Right kidney (tissue), 1 donor: ENCODE measurements at regions not wholly inside any gene's neighbourhood (a gene's known extent, or its start where the extent isn't known, plus 50 kb on each side); places are given as distances from the start of the nearest gene placed in this dataset.

Experiments
- DNase-seq: peaks from one replicate; pipeline ENCODE4 v3.0.0-alpha.2; 2016

DNA sequence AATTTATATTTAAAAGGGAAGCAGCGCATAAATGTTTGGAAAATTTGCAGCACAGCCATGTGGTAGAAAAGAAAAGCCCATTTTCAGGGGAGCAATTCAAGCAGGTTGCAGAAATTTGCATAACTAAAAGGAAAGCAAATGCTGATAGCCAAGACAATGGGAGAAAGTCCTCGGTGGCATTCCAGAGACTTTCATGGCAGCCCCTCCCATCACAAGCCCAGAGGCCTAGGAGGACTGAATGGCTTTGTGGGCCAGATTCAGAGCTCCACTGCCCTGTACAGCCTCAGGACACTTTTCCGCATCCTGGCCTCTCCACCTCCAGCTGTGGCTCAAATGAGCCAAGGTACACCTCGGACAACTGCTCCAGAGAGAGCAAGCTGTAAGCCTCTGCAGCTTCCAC, 462.9 kb downstream of the CDK5RAP2 start:
- DNase-seq, result no peak

DNA sequence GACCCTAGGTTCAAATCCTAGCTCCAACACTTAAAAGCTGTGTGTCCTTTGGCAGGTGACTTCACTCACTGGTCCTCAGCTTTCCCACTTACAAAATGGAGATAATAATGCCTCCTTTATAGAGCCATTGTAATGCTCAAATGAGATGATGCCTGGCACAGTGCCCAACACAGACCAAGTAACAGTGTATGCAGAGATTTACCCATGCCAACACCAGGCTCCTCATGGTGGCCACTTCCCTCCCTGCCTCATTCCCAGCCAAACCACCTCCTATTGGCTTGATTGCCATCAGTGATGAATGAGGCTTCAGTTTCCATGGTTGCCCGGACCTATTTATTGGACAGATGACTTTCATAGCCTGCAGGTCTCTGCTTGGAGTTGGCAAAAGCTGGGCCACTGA, 469.4 kb downstream of the CDK5RAP2 start:
- DNase-seq, result no peak

DNA sequence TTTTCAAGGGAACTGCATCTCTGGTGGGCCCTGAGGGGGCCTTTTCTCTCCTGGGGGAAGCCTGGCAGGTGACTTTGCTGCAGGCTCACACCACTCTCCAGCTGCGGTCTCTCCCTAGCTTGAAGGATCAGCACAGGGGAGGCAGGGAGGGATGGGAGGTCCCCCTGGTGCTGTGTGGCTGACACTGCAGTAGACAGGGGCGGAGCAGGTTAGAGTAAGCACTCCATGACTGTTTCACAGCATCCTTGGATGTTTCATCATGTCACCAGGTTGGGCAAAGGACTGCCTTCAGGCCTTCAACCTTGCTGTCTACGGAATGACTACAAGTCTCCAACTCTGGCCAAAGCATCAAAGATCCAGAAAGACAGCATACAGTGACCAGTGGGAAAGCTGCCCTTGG, 470.7 kb downstream of the CDK5RAP2 start:
- no peak for DNase-seq

DNA sequence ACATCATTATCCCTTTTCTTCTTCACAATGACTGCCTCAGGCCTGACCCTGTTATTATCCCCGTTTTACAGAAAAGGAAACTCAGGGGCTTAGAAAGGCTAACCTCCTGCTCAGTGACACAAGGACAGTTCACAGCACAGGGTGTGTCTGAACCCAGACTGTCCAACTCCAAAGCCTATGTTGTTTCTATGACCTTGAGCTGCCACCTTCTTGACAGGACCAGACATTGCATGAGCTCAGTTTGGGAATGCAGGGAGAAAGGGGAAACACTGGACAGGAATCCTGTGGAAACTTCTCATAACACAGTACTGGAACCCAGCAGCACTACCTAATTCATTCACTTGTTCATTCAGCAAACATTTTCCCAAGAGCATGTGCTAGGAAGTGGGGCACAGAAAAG, 472.8 kb downstream of the CDK5RAP2 start:
- DNase-seq, result no peak

- no peak for DNase-seq
Measured at GRCh38 chr9:120104771-120105170, 475.2 kb downstream of the CDK5RAP2 start.

GRCh38 chr9:120100595-120100994, 479.4 kb downstream of the CDK5RAP2 start:
- no peak for DNase-seq

DNA sequence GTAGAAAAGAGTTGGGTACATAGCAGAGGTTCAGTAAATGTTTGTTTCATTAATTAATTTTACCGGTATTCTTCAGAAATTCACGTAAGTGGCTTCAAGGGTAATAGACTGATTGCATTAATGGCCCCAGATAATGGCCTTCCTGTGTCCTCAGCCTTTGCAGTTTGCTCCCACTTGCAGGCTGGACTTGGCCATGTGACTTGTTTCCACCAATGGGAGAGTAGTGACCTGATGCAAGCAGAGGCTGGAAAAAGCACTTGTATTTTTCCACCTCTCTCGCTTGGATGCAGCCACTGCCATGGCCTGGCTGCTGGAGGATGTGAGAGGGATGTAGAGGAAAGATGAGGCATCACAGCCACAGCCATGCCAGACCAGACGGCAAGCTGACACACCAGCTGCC, 480.9 kb downstream of the CDK5RAP2 start:
- DNase-seq, result no peak

GRCh38 chr9:120098584-120098983, 481.4 kb downstream of the CDK5RAP2 start:
- no peak for DNase-seq

DNA sequence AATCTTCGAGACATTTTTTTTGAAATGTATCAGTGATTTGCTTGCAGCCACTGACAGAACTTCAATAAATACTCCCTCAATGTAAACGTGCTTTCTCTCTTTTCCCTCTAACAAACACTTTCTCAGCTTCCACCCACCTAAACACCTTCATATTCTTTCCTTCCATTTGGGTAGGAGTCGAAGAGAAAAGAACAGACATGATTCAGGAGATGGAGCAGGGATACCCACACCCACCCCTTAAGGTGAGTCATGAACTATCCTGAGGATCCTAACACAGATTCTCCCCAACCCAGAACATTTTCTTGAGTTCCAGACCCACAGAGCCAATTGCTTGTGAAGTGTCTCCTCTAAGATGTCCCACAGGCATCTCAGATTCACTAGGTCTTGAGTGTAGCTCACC, 488.8 kb downstream of the CDK5RAP2 start:
- no peak for DNase-seq

GRCh38 chr9:120080849-120081248, 499.1 kb downstream of the CDK5RAP2 start:
- DNase-seq, result no peak

GRCh38 chr9:120078112-120078511, 501.9 kb downstream of the CDK5RAP2 start:
- DNase-seq, result no peak

- DNase-seq, result no peak
Measured at GRCh38 chr9:120071760-120072159, 508.2 kb downstream of the CDK5RAP2 start.

GRCh38 chr9:120066315-120066714, 513.7 kb downstream of the CDK5RAP2 start:
- DNase-seq, result no peak

DNA sequence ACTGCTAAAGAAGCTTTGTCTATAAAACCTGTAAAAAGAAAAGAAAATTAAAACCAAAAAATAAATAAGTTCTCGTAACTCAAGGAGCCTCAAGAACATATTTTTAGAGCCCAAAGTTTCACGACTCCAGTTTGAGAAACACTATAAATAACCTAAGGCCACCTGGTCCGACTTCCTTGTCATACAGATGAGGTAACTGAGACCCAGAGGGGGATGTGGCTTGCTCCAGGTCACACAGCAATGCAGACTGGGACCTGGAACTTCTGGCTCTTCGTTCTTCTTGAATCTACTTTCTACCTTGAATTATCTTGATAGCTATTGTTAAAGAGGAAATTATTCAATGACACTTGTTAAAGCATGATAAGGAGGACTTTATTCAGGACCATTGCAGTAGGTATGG, 514.8 kb downstream of the CDK5RAP2 start:
- DNase-seq, result no peak

DNA sequence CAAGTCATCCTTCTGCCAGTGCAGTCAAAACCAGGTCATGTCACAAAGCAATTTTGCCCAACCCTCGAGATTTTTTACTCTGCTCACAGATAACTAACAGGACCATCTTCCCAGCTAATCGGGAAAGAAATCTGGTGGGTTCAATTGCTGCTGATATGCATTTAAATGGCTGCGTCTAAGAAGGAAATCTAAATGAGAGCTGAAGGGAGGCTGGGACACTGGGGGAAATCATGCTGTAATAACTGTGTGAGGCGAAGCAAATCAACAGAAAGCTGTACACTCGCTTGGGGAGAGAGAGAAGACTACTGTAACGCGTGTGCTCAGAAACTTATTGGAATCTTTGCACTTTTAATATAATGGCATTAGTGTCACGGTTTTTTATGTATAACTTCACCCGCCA, 535.0 kb downstream of the CDK5RAP2 start:
- no peak for DNase-seq

DNA sequence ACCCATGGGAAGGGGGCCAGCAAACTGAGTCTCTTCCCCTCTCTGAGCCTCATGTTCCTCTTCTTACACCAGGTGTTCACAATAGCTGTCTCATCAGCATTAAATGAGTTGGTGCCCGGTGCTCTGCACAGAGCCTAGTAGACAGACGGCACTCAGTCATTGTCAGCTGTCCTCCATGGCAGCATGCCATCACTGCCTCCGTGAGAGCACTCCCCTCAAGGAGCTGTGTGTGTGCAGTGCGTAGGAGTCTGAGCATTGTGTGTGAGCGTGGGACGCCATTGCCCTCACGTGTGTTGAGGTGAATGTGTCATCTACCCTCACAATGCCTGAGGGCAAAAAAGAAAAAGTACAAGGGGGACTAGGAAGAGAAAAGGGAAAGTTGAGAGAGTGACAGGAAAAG, 536.5 kb downstream of the CDK5RAP2 start:
- DNase-seq, result no peak

- DNase-seq, result no peak
Measured at GRCh38 chr9:120040896-120041295, 539.1 kb downstream of the CDK5RAP2 start.

- no peak for DNase-seq
Measured at GRCh38 chr9:120038342-120038741, 541.6 kb downstream of the CDK5RAP2 start.

DNA sequence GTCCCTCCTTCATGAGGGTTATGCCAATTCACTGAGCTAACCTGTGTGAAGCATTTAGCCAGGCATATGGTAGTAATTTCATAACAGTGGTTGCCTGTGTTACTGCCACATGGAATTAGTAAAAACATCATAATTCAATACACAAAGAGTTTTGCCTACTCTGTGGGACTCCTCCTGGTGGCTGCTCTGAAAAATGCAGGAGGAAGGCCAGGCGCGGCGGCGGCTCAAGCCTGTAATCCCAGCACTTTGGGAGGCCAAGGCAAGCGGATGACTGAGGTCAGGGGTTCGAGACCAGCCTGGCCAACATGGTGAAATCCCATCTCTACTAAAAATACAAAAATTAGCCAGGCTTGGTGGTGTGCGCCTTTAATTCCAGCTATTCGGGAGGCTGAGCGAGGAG, 547.3 kb downstream of the CDK5RAP2 start:
- DNase-seq, result no peak

DNA sequence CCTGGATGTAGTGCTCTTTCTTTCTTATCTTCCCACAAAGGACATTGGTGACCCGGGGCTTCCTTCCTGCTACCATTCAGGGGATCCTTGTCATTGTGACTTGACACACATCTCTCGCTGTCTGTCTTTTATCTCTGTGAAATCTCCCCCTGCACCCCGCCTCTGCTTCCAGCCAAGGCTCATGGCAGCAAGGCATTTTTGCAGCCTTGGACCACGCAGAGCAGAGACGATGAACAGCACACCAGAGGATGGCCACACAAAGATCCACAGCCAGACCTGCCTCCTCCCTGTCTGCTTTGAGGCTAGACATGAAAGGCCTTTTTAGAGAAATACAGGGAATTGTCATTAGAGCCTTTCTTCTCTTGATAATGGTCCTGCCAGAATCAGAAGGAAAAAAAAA, 549.1 kb downstream of the CDK5RAP2 start:
- no peak for DNase-seq

DNA sequence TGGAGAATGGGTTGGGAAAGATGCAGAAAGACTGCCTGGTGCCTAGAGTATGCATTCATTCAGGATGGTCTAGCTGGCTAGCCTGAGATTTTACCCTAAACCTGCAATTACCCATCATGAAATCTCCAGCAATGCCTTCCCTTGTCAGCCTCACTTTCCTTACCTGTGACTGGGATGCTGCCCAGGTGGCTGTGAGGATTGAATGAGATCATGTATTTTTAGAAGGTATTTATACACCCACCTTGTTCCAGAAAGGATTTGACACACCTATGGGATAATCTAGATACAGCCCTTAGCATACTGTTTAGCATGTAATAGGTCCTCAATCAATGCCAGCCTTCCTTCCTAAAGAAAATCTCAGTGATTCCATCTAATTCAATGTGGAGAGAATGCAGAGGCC, 561.4 kb downstream of the CDK5RAP2 start:
- DNase-seq, result no peak

- DNase-seq, result no peak
Measured at GRCh38 chr9:120018037-120018436, 561.9 kb downstream of the CDK5RAP2 start.

GRCh38 chr9:120016231-120016630, 563.7 kb downstream of the CDK5RAP2 start:
- DNase-seq, result no peak

- no peak for DNase-seq
Measured at GRCh38 chr9:120014796-120015195, 565.2 kb downstream of the CDK5RAP2 start.

- no peak for DNase-seq
Measured at GRCh38 chr9:120009856-120010255, 570.1 kb downstream of the CDK5RAP2 start.

DNA sequence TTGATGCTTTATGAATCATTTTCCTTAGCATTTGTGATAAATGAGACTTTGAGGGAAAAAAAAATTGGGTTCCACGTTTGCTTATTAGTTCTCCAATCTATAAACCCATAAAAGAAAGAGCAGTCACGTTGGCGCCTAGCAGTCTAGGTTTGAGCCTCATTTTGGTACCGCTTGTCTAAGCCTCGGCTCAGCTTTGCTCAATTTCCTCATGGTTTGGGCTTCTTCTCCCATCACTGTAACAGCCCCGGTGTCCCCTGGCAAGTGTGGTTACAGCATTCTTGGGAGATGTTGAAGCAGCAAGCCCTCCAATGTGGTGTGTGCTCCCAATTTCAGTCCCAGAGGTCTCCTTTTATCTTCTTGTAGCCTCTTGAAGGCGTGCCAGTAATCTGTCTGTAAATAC, 578.4 kb downstream of the CDK5RAP2 start:
- no peak for DNase-seq
